ENCODE measurements at regions not wholly inside any gene's neighbourhood (a gene's known extent, or its start where the extent isn't known, plus 50 kb on each side); places are given as distances from the start of the nearest gene placed in this dataset.
"Not testable (repeated sequence)": the region's sequence is repeated elsewhere in the genome, so short reads cannot be mapped to it uniquely, and the experiment has no call there.

DNA sequence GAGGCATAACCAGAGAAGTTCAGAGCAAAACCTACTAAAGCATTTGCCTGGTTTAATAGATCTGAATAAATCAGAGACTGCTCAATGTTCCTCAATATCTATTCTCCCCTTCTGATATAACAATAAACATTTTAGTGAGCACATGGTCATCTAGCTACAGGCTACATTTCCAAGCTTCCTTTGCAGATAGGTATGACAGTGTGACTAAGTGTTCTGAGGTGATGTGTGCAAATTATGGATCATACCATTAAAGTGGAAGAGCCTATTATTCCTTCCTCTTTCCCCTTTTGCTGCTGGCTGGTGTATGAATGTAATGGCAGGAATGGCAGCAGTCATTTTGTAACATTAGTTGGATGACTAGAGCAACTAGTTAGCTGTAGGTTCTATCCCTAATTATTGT, 285.8 kb upstream of the RASA1 start:
- DNase-seq = no peak

DNA sequence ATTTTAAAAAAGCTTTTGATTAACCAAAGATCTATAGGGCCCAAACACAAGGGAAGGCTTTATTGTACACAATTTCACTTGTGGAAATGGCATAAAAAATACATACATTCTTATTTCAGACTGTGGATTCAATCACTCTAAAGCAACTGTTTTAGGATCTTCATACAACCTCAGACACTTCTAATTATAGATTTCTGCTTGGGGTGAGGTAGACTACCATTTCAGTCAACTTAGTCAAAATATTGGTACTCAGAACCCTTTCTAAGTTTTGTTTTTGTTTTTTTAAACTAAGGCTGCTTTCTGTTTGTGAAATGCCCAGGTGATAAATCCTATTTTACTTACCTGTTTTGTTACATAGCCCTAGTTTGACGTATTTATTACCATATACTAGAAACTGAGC, 284.5 kb upstream of the RASA1 start:
- no peak for DNase-seq

DNA sequence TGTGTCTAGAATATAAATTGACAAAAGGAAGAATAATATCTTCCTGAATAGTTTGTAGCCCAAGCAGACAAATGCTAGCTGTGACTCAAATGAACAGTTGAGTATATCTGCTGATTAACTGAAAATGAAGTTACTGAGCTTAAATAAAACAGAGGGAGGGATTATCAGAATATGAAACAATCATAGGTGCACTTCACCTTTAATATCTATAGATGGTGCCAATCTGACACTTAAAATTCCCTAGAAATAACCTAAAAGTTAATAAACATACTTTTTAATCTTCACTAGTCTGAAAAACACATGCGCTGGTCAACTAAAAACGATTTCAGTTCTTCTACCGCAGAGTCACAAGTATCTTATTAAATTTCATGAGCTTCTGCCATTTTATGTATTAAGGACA, 280.8 kb upstream of the RASA1 start:
- no peak for DNase-seq

DNA sequence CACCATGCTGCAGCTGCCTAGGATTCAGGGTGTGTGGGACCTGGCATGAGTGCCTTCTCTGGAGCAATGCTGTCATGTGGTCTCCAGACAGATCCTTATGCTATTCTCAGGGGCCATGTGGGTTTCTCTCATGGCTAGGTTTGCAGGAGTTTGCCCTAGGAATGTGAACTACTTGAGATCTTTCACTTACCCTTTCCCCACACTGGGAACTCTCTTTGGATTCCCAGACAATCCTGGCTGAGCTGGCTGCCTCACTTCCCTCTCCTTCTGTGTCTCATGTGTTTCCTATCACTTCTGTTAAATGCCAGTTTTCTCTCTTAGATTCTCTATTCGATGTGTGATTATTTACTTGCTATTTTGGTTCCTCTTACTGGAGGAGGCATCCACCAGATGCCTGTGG, 270.2 kb upstream of the RASA1 start:
- DNase-seq = no peak

DNA sequence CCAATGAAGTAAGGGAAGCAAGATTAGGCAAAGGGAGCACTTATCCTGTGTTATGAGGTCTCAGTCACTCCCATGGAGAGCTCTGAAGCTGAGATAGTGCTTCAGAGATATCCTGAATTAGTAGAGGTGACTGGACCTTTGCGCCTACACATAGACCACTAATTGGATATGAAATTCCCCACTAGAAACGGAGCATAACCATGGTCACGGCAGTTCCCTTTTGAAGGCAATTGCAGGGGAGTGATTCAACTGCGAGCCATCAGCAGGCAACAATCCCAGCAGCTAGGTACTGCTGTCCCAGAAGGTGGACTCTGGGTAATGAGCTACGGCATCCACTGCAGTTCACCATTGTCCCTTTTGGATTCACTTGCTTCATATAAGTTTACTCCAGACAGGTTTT, 267.7 kb upstream of the RASA1 start:
- no peak for DNase-seq

DNA sequence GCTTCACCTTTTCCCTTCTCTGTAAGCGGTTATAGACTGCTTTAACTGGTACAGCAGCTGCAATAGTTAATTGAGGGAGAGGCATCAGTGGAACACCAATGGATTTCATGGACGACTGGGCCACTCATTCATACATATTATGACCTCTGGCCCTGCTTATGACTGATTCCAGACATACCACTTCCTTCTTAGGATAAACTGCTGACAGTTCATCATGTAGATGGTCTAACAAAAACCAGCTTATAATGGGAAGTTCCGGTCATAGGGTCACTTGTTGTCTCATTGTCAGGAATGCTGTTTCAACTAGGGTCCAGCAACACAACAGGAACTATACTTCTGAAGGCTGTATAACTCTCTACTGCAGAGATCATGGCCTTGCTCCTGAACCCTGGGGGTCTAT, 265.2 kb upstream of the RASA1 start:
- DNase-seq = no peak

DNA sequence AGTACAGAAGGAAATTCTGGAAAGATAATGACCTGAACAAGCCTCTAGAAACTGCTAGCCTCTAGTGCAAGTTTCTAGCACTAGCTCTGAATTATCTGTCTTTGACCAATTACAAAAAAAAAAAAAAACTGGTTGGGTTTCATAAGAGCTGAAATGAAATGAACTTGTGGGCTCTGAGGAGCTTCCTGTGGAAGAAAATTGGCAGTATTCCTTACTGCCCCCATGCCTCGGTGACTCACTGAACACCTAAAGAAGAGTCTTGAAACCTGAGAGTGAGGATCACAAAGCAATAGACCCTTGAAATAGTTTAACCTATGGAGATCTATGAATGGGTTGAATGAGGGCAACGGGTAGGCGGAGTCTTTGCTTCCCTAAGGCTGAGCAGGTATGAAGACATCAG, 263.6 kb upstream of the RASA1 start:
- DNase-seq = no peak

DNA sequence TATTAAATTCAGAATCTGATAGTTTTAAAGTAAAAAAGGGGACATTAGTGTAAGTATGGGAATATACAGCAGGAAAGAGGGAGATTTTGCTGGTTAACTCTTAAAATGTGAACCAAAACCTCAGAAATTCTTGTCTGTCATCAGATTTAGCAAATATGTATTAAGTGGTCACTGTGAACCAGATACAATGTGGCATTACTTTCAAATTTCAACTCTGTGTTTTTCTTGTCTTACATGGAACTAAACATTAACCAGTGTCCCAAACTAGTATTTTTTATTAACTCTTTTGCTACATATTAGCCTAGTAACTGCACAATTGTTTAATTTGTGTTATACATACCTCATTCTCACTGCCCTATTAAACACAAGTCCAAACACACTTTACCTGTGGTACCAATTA, 259.9 kb upstream of the RASA1 start:
- no peak for DNase-seq

DNA sequence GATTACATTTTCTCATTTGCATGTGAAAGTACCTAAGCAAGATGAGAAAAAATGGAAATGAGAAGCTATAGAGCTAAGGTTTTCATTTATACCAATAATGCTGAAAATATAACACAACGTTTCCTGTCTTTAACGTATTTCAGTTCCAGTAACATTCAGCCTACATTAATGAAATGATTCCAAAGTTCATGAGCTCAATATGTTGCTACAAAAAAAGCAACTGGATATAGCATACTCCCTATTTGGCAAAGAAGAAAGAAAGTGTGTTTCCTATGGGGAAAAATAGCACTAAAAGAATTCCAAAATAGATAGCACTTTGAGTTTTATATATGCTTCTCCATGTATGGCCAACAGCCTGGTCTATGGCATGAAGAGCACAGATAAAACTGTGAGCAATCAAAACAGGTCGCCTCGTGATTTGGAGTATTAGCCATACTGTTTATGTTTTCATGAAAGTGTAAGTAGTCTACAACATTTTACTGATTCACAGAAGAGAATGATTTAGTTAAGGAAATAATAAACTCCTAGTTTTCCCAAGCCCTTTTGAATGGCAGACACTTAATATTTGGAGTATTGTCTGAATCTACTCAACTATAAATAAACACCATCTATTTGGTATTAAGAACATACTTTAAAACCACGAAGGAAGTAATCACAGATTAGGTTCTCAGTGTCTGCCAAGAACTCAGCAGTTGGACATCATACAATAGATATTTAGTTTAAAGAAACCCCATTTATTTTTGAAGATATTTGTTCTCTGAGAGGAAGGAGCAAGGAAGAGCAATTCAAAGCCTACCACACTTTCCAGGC, 258.7 kb upstream of the RASA1 start:
- no peak for DNase-seq

DNA sequence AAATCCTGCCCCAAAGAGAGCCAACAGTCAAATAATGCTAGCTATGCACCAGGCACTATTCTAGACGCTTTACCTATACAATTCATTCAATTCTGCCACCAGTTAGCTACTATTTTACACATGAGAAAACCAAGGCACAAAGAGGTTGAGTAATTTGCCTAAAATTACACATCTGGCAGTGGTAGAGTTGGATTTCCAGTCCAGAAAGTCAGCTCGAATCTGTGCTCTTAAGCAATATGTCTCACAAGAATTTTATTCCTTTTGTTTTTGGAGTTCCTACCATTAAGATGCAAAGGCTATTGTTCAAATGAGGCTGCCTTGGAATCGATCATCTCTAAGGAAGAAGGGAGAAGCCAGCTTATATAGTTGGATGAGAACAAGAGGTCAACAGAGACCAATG, 256.9 kb upstream of the RASA1 start:
- DNase-seq = no peak

DNA sequence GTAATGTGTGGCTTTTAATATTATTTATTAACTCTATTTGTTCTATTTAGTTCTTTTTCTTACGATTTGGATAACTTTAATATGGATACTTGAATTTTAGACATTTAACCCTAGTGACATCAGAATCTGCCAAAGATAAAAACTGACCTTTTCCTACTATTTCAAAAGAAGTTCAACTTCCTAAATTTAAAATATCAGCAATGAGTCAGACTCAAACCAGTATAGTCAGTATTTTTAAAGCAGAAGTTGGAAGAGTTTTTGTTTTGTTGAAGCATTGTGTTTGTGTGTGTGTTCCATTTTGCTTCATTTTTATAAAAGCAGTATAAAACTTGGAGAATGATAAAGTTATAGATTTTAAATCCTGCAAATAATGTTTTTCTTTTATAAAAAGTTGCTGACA, 251.8 kb upstream of the RASA1 start:
- DNase-seq = no peak

DNA sequence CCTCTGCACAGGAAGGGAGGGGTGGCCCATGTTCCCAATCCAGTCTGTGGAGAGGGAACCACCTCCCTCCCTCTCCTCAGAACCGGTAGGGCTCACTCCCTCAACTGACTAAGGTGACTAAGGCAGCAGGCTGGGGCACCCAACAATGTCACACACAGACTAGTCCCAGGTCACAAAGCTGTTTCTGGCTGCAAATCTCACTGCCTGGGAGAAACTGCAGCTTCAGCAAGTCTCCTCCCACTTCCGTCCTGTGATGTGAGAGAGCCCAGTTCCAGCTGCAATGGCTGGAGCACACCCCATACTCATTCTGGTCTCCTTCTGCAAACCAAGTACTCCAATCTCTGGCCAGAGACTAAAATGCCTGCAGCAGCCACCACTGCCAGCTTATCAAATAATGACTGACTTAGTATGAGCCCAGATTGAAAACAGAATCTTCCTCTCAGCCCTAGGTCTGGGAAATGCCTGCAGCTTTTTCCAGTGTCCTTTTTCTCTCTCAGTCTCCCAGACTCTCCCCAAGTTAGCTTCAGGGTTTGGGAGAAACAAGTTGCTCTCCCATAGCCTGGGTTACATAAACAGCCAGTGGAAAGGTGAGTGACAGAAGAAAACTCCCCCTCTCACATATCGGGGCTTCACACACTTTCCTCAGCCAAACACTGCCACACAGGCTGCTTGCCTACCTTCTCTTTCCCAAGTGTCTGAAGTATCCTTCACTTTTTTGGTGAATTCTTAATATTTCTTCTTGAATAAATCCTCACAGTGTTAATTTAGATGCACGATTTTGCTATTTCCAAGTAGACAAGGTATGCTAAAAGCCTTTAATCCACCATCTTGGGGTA, 247.4 kb upstream of the RASA1 start:
- DNase-seq = no peak

DNA sequence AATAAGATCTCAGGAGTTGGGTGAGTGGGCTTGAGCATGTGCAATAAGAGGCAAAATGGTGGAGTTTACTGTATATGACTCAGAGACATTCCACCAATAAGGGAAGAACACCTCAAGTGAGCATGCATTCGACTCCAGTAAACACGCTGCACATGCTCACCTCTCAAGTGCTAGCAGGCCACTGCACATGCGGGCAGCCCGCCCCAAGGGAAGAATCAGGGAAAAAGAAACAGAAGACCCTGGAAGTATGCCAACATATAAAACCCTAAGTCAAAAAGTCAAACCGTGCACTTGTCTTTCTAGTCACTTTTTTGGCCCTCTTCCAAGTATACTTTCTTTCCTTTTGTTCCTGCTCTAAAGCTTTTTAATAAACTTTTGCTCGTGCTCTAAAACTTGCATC, 245.3 kb upstream of the RASA1 start:
- DNase-seq = no peak

DNA sequence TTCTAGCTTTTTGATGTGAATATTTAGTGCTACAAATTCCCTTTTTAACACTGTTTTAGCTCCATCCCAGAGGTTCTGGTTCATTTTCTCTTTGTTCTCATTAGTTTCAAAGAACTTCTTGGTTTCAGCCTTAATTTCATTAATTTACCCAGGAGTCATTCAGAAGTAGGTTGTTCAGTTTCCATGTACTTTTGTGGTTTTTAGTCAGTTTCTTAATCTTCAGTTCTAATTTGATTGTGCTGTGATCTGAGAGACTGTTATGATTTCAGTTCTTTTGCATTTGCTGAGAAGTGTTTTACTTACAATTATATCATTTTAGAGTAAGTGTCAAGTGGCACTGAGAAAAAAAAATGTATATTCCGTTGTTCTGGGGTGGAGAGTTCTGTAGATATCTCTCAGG, 240.1 kb upstream of the RASA1 start:
- DNase-seq = no peak

DNA sequence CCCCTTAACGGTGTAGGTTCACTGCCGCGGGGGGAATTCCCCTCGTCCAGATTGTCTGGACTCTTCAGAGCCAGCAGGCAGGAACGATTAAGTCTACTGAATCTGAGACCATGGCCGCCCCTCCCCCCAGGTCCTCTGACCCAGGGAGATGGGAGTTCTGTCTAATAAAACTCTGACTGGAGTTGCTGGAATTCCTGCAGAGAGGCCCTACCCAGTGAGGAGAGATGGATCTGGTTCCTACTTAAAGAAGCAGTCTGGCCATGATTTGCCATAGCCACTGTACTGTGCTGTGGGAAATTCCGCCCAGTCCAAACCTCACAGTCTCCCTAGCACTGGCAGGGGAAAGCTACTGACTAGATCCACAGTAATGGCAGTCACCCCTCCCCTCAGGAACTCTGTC, 237.7 kb upstream of the RASA1 start:
- DNase-seq = no peak

DNA sequence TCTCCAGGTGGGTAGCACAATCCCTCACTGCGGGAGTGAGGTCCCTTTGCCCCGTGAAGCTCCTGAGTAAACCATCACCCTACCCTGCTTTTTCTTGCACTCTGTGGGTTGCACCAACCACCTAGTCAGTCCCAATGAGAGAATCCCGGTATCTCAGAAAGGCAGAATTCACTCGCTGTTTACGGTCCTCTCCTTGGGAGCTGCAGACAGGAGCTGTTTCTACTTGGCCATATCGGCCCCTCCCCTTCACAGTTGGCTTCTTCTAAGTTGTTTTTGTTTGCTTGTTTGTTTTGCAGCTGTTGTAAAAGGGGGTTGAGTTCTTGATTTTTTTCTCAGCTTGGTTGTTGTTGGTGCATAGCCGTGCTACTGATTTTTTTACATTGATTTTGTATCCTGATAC, 237.0 kb upstream of the RASA1 start:
- DNase-seq = no peak

DNA sequence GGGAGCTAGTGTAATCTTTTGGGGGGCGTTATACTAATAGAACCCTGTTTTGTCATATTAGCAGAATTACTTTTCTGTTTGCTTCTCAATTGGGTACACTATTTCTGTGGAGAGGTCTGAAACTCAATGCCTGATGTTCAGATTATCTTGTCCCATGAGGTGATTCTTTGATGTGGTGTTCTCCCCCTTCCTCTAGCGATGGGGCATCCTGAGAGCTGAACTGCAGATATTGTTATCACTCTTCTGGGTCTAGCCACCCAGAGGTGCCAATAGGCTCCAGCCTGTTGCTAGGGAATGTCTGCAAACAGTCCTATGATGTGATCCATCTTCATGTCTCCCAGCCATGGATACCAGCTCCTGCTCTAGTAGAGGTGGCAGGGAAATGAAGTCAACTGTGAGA, 233.1 kb upstream of the RASA1 start:
- DNase-seq = no peak

DNA sequence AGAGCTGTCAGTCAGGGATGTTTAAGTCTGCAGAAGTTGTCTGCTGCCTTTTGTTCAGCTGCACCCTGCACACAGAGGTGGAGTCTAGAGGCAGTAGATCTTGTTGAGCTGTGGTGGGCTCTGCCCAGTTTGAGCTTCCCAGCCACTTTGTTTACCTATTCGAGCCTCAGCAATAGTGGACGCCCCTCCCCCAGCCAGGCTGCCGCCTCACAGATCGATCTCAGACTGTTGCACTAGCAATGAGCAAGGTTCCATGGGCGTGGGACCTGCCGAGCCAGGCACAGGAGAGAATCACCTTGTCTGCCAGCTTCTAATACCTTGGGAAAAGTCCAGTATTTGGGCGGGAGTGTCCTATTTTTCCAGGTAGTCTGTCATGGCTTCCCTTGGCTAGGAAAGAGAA, 225.1 kb upstream of the RASA1 start:
- no peak for DNase-seq

DNA sequence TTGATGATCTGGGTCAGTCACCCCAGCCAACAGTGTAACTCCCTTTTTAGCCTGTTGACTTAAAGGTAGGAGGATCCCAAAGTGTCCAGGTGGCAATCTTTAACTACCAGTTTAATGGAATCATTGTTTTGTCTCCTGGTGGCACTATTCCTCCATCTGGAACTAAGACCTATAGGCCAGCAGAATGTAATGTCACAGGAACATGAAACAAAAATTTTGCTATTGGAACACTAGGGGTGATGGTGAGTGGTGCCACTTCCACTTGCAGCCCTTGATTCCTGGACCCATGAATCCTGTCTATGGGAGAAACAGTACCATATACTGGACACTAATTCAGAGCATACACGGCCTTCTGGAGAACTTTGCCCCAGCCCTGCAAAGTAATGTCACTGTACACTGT, 219.5 kb upstream of the RASA1 start:
- no peak for DNase-seq

DNA sequence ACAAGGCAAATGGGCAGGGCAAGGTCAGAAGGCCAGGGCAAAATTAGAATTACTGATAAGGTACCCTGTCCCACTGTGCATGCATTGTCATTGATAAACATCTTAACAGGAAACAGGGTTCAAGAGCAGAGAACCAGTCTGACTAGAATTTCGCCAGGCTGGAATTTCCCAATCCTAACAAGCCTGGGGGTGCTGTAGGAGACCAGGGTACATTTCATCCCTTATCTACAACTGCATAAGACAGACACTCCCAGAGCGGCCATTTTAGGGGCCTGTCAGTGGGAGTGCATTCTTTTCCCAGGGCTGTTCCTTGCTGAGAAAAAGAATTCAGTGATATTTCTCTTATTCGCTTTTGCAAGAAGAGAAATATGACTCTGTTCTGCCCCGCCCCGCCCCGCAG, 218.7 kb upstream of the RASA1 start:
- not testable (repeated sequence) for DNase-seq

DNA sequence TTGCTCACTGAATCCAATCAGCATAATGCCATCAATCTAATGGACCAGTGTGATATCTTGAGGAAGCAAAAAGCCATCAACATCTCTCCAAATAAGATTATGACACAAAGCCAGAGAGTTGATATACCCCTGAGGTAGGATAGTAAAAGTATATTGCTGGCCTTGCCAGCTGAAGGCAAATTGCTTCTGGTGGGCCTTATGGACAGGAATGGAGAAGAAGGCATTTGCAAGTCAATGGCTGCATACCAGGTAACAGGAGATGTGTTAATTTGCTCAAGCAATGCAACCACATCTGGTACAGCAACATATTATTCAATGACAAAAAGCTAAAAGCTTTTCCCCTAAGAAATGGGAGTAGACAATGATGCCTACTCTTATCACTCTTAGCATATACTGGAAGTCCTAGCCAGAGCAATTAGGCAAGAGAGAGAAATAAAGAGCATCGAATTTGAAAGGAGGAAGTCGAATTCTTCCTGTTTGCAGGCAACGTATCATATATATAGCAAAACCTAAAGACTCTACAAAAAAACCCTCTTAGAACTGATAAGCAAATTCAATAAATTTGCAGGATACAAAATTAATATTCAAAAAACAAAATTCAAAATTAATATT, 216.1 kb upstream of the RASA1 start:
- DNase-seq = no peak

DNA sequence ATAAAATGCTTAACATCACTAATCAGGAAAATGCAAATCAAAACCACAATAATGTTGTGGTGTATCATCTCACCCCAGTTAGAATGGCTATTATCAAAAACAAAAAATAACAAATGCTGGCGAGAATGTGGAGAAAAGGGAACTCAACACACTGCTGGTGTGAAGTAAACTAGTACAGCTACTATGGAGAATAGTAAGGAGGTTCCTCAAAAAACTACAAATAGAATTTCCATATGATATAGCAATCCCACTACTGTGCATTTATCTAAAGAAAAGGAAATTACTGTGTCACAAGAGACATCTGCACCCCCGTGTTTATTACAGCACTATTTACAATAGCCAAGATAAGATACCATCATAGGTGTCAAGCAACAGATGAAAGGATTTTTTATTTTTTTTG, 214.5 kb upstream of the RASA1 start:
- no peak for DNase-seq

DNA sequence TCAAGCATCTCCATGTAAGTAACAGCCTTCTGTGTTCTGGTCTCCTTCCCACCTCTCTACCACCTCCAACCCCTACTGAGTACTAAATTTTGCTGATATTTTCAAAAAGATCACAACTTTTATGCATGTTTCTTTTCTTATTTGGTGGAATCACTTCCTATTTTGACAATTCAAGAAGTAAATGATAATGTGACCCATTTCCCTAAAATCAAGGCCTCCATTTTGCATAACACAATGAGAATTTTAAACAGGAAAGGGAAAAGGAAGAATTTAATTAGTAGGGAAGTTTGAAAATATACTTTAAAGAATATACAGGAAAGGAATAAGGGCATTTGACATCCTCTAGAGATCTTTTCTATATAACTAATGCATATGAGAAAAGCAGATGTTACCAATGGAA, 212.9 kb upstream of the RASA1 start:
- DNase-seq = no peak

DNA sequence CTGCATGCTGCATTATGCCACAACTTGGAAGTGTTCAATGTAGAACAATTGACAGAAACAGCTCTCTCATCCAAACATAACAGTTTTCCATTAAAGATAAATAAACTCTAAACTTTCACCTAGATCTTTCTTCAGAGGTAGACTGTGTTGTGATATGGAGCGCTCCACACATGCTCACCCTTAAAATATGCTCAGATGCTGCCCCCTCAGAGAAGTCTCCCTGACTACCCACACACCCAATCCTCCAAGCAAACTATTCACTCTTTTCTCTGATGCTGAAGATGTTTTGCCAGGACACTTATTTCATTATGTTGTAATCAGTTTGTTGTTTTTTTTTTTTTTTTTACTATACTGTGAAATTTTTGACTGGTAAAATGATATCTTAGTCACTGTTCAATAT, 206.6 kb upstream of the RASA1 start:
- no peak for DNase-seq
